HEK293T (cell line): ENCODE measurements at regions not wholly inside any gene's neighbourhood (a gene's known extent, or its start where the extent isn't known, plus 50 kb on each side); places are given as distances from the start of the nearest gene placed in this dataset.

Experiments
- CTCF ChIA-PET: fragments of 350-600 bp; formaldehyde crosslinking; extraction: SDS; loops from one replicate; lab custom pipeline; 2021; ENCODE audit warnings: antibody characterized with exemption, inconsistent platforms; lab: Yijun Ruan, JAX
- POLR2A ChIA-PET: fragments of 350-600 bp; formaldehyde crosslinking; extraction: SDS; loops from one replicate; lab custom pipeline; 2020; ENCODE audit warnings: antibody characterized with exemption, inconsistent platforms; lab: Yijun Ruan, JAX
- DNase-seq: peaks from one replicate; pipeline ENCODE4 v3.0.0; 2012; ENCODE audit warnings: mixed read lengths; ENCODE audit errors: extremely low spot score
- ARNT ChIP-seq: fragments of 450-650 bp; IDR thresholded peaks from 2 replicates; pipeline ENCODE4 v1.6.1; 2017; ENCODE audit warnings: mild to moderate bottlenecking
- BHLHE40 ChIP-seq: fragments of 450-650 bp; IDR thresholded peaks from 2 replicates; pipeline ENCODE4 v1.6.1; 2016; ENCODE audit warnings: mild to moderate bottlenecking, moderate library complexity, borderline replicate concordance
- CTBP1 ChIP-seq: fragments of 450-650 bp; IDR thresholded peaks from 2 replicates; pipeline ENCODE4 v1.6.1; 2016; ENCODE audit warnings: borderline replicate concordance
- ELF4 ChIP-seq: fragments of 450-650 bp; IDR thresholded peaks from 2 replicates; pipeline ENCODE4 v1.6.1; 2017; ENCODE audit warnings: antibody characterized with exemption
- FOXA1 ChIP-seq: fragments of 450-650 bp; IDR thresholded peaks from 2 replicates; pipeline ENCODE4 v1.6.1; 2016; ENCODE audit warnings: mild to moderate bottlenecking
- FOXK2 ChIP-seq: fragments of 450-650 bp; IDR thresholded peaks from 2 replicates; pipeline ENCODE4 v1.6.1; 2016; ENCODE audit warnings: mild to moderate bottlenecking
- FOXM1 ChIP-seq: fragments of 450-650 bp; IDR thresholded peaks from 2 replicates; pipeline ENCODE4 v1.6.1; 2017; ENCODE audit warnings: mild to moderate bottlenecking, borderline replicate concordance
- HDGF ChIP-seq: fragments of 450-650 bp; IDR thresholded peaks from 2 replicates; pipeline ENCODE4 v1.6.1; 2017; ENCODE audit warnings: antibody characterized with exemption, borderline replicate concordance
- L3MBTL2 ChIP-seq: fragments of 450-650 bp; conservative IDR thresholded peaks from 2 replicates; pipeline ENCODE4 v1.6.1; 2016; ENCODE audit warnings: mild to moderate bottlenecking
- LEF1 ChIP-seq: fragments of 450-650 bp; IDR thresholded peaks from 2 replicates; pipeline ENCODE4 v1.6.1; 2017; ENCODE audit warnings: mild to moderate bottlenecking, borderline replicate concordance
- NFRKB ChIP-seq: fragments of 450-650 bp; IDR thresholded peaks from 2 replicates; pipeline ENCODE4 v1.6.1; 2016; ENCODE audit warnings: mild to moderate bottlenecking, moderate library complexity
- SP1 ChIP-seq: fragments of 450-650 bp; IDR thresholded peaks from 2 replicates; pipeline ENCODE4 v1.6.1; 2017
- SUZ12 ChIP-seq: fragments of 450-650 bp; IDR thresholded peaks from 2 replicates; pipeline ENCODE4 v1.6.1; 2016; ENCODE audit warnings: mild to moderate bottlenecking
- TARDBP ChIP-seq: fragments of 450-650 bp; IDR thresholded peaks from 2 replicates; pipeline ENCODE4 v1.6.1; 2016
- ZNF384 ChIP-seq: fragments of 450-650 bp; IDR thresholded peaks from 2 replicates; pipeline ENCODE4 v1.6.1; 2016
- TF ChIP-seq, protein P1 (sequence below): fragments of 450-650 bp; IDR thresholded peaks from 2 replicates; pipeline ENCODE4 v1.6.1; 2016

DNA sequence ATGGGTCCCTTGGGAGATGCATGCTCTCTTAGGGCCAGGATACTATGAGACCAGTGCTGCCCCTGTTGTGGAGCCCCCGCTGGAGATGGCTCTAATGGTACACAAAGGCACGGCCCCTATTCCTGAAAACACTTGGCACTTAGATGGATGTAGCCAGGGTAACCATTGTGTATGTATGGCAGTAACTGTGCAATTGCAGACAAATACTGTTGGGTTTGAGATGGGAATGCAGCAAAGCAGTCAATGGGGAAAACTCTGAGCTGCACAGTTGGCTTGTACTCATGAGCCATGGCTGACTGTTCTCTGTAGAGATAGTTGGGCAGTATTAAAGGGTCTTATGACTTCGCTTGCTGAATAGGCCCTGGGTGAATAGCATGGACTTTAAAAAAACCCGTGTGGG, 67.9 kb upstream of the NPAP1 start:
- POLR2A ChIA-PET, result no interaction called here
- TF ChIP-seq TARDBP (no peak), SUZ12 (no peak), L3MBTL2 (no peak), FOXM1 (no peak), NFRKB (no peak), ARNT (no peak), SP1 (no peak), LEF1 (no peak), CTBP1 (no peak), FOXA1 (no peak), ZNF384 (no peak), HDGF (no peak), FOXK2 (no peak), BHLHE40 (no peak)
- TF ChIP-seq, protein P1, sequence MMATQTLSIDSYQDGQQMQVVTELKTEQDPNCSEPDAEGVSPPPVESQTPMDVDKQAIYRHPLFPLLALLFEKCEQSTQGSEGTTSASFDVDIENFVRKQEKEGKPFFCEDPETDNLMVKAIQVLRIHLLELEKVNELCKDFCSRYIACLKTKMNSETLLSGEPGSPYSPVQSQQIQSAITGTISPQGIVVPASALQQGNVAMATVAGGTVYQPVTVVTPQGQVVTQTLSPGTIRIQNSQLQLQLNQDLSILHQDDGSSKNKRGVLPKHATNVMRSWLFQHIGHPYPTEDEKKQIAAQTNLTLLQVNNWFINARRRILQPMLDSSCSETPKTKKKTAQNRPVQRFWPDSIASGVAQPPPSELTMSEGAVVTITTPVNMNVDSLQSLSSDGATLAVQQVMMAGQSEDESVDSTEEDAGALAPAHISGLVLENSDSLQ, result no peak

DNA sequence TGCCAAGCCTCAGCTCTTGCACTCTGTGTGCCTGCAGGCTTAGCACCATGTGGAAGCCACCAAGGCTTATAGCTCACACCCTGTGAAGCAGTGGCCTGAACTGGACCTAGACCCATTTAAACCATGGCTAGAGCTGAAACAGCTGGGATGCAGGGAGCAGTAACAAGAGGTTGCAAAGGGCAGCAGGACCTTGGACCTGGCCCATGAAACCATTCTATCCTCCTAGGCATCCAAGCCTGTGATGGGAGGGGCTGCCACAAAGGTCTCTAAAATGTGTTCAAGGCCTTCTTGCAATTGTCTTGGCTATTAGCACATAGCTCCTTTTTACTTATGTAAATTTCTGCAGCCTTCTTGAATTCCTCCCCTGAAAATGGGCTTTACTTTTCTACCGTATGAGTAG, 57.9 kb upstream of the NPAP1 start:
- DNase-seq, result no peak
- CTCF ChIA-PET, result no interaction called here
- POLR2A ChIA-PET, result no interaction called here
- TF ChIP-seq ZNF384 (no peak), FOXM1 (no peak), ARNT (no peak), FOXA1 (no peak), L3MBTL2 (no peak), HDGF (no peak), ELF4 (no peak)

More for the DNA sequence above, 67.9 kb upstream of the NPAP1 start:
- DNase-seq, result no peak
- CTCF ChIA-PET, result no interaction called here

DNA sequence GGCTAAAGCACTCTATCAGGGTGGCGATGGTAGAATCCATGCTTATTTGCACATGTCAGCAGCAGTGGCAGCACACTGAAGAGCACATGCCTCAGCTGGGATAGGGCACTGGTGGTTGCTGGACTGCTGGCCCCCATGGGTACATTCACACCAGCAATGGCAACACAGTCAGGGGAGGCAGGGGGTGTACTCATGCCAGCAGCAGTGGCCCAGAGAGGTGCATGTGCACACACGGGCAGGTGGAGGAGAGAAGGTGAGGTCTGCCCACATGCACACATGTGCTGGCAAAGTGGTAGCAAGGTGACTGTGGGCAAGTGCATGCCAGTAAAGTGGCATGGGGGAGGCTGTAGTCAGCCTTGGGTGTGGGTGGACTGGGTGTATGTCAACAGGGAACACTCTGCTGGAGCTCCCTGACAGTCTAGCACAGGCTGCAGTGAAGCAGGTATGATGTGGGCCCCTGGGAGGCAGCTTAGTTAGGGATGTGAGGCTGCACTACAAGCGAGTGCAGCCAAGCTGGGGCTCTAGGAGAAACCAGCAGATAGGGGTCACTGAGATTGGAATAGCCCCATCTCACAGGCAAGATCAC, 53.9 kb upstream of the NPAP1 start:
- CTCF ChIA-PET, result no interaction called here
- POLR2A ChIA-PET, result no interaction called here
- no peak for DNase-seq
- TF ChIP-seq CTBP1 (no peak), FOXA1 (no peak), FOXM1 (no peak), TARDBP (no peak), BHLHE40 (no peak), HDGF (no peak), LEF1 (no peak), NFRKB (no peak), SUZ12 (no peak), FOXK2 (no peak), ELF4 (no peak), ARNT (no peak), ZNF384 (no peak), L3MBTL2 (no peak)
- TF ChIP-seq, protein P1, result no peak
